Fibroblast of the aortic adventitia (primary cell): ENCODE measurements at regions not wholly inside any gene's neighbourhood (a gene's known extent, or its start where the extent isn't known, plus 50 kb on each side); places are given as distances from the start of the nearest gene placed in this dataset.
A peak's percentile ranks its signal among the peaks of the same experiment; 100 is the strongest.

Experiments
- DNase-seq: peaks from one replicate; pipeline ENCODE4 v3.0.0-alpha.2; 2010; ENCODE audit warnings: low read depth
- H3K4me3 ChIP-seq: 2 replicates; pipeline ENCODE4 v1.5.1; 2011; ENCODE audit warnings: low read depth, mild to moderate bottlenecking, control low read depth, low read length, moderate library complexity
- TF ChIP-seq, protein P1 (sequence below): IDR thresholded peaks from 2 replicates; pipeline ENCODE4 v1.5.1; 2011; ENCODE audit warnings: mild to moderate bottlenecking, low read length, control low read depth, inconsistent platforms; ENCODE audit not compliant: insufficient read depth

DNA sequence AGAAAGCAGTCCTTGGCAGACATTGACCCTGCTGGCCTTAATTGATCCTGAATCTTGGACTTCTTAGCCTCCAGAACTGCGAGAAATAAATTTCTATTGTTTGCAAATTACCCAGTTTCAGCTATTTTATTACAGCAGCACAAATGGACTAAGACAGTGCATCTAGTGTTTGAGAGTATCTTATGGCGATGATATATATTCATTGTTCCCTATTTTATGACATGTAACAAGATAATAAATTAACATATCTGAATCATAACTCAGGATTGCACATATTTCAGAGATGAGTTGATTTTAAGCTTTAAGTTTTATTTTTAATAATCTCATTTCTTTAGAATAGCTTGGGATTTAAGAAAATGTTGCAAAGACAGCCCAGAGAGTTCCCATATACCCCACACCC lies 167.4 kb upstream of the FOXG1 start:
- H3K4me3 ChIP-seq: no peak overlapping the region
- DNase-seq: no peak
- TF ChIP-seq, protein P1, sequence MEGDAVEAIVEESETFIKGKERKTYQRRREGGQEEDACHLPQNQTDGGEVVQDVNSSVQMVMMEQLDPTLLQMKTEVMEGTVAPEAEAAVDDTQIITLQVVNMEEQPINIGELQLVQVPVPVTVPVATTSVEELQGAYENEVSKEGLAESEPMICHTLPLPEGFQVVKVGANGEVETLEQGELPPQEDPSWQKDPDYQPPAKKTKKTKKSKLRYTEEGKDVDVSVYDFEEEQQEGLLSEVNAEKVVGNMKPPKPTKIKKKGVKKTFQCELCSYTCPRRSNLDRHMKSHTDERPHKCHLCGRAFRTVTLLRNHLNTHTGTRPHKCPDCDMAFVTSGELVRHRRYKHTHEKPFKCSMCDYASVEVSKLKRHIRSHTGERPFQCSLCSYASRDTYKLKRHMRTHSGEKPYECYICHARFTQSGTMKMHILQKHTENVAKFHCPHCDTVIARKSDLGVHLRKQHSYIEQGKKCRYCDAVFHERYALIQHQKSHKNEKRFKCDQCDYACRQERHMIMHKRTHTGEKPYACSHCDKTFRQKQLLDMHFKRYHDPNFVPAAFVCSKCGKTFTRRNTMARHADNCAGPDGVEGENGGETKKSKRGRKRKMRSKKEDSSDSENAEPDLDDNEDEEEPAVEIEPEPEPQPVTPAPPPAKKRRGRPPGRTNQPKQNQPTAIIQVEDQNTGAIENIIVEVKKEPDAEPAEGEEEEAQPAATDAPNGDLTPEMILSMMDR: no peak

DNA sequence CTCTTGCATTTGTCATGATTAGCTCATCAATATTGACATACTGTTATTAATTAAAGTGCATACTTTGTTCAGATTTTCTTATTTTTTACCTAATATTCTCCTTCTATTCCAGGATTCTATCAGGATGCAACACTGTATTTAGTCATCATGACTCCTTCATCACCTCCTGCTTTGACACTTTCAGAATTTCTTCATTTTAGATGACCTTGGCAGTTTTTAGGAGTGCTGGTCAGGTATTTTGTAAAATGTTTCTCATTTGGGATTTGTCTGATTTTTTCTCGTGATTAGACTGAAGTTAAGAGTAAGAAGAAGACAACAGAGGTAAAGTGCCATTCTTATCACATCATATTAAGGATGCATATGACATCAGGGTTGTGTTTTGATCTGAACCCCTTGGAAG lies 167.0 kb upstream of the FOXG1 start:
- TF ChIP-seq, protein P1: no peak
- no peak for DNase-seq
- no peak overlapping the region for H3K4me3 ChIP-seq

DNA sequence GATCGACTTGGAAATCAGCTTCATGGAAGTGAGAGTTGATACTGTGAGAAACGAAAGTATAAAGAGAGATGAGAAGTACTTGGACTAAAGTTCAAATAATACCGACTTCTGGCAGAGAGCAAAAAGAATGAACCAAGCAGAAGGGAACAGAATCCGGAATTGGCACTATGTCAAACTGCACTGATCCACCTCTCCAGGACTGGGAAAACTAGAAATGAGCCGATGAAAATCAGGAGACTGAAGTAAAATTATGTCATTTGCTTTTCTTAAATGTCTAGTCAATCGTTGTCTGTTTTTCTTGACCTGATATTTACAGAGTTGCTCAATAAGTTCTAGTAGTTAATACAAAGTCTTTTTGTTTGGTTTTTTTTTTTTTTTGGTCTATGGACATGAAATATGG lies 163.0 kb upstream of the FOXG1 start:
- TF ChIP-seq, protein P1: no peak
- DNase-seq: peak; percentile 59
- H3K4me3 ChIP-seq: no peak overlapping the region

DNA sequence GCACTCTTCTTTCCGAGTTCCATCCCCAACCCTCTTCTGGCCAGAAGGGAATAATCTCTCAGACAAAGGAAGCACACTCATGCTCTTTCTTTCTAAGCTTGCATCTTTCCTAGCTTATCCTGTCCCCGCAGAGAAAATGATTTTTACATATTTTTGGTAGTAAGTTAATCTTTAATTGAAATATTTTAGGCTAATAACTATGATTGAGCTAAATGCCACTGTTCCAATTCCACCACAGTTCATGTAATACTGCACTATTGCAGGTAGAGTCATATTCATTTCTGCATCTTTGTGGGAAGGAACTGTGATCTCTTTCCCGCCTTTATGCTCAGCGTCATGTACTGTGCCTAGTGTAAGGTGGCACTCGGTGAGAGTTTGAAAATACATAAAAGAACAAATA lies 158.9 kb upstream of the FOXG1 start:
- TF ChIP-seq, protein P1: no peak
- H3K4me3 ChIP-seq: no peak overlapping the region
- no peak for DNase-seq

DNA sequence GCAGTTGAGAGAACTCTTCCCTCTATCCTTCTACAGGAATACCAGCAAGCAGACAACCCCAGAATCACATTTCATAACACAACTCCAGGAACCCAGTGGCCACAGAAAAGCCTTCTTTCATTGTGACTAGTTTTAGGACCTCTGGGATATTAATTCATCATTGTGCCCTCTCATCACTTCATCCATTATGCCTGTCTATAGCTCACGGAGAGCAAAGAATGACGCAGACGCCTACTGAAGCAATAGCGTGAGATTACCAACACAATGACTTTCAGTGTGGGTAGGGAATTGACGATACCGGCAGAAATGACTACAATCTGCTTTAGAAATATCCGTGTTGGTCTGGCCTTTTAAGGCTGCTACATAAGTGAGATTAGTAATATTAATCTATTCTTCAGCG lies 158.1 kb upstream of the FOXG1 start:
- TF ChIP-seq, protein P1: no peak
- no peak overlapping the region for H3K4me3 ChIP-seq
- DNase-seq: no peak

DNA sequence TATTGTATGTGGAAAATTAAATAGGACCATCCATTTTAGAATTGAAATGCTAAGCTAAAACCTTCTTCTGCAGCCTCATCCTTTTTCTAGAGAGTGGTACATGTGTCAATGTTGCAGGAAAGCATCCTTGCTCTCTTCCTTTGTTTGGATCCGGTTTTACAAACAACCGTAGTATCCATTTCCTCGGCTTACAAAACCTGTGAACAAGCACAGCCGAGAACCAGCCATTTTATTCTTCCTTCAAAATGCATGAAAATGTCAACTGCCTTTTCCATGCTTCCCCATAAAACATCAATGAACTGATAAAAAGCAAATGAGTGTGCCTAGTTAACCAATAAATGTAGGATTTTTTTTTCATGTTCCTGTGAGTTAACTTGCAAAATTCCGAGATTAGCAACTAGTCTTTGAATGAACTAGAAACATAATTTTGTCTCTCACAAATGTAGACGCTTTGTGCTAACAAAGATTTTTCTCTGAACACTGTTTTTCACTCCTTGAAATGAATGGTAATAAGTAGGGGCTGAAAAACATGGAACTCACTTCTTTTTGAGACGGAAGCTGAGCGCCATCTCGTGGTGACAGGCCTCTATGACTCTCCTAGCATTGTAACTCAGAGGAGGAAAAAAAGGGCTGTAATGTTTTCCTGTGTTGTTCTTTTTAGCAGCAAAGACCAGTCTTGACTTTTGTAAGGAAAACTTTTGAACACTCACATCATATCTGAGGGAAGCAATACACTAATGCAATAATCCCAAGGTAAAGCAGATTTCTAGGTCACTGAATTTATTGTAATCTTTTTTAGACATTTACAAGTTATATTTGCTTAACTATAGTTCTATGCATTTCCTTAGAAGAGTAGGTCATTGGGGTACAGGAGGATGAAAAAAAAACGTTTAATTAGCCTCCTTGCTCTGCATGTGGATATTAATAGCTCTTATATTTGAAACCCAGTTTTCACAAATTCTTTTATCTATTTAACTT lies 157.4 kb upstream of the FOXG1 start:
- no peak overlapping the region for H3K4me3 ChIP-seq
- TF ChIP-seq, protein P1: peak; percentile 91
- DNase-seq: peak; percentile 71
